Putamen (tissue), 1 donor: ENCODE measurements at regions not wholly inside any gene's neighbourhood (a gene's known extent, or its start where the extent isn't known, plus 50 kb on each side); places are given as distances from the start of the nearest gene placed in this dataset.

Source experiments
- DNase-seq: peaks from one replicate; pipeline ENCODE4 v3.0.0-alpha.2; 2016; ENCODE audit warnings: low spot score

- no peak for DNase-seq
Measured at GRCh38 chr2:147468349-147468748, 376.5 kb upstream of the ACVR2A start.

- no peak for DNase-seq
Measured at GRCh38 chr2:147467441-147467840, 377.4 kb upstream of the ACVR2A start.

GRCh38 chr2:147464737-147465357, 380.0 kb upstream of the ACVR2A start:
- DNase-seq = no peak

GRCh38 chr2:147463881-147464520, 380.8 kb upstream of the ACVR2A start:
- DNase-seq = no peak

GRCh38 chr2:147460155-147460554, 384.7 kb upstream of the ACVR2A start:
- no peak for DNase-seq

- no peak for DNase-seq
Measured at GRCh38 chr2:147456779-147457178, 388.1 kb upstream of the ACVR2A start.

GRCh38 chr2:147451902-147452515, 392.8 kb upstream of the ACVR2A start:
- no peak for DNase-seq

GRCh38 chr2:147450661-147451510, 393.9 kb upstream of the ACVR2A start:
- peak; percentile 9 for DNase-seq

GRCh38 chr2:147449323-147449991, 395.4 kb upstream of the ACVR2A start:
- peak; percentile 11 for DNase-seq

GRCh38 chr2:147442816-147443215, 402.0 kb upstream of the ACVR2A start:
- no peak for DNase-seq

GRCh38 chr2:147441182-147441581, 403.6 kb upstream of the ACVR2A start:
- DNase-seq = no peak

GRCh38 chr2:147440734-147441133, 404.1 kb upstream of the ACVR2A start:
- DNase-seq = no peak

- no peak for DNase-seq
Measured at GRCh38 chr2:147439986-147440385, 404.8 kb upstream of the ACVR2A start.

- DNase-seq = no peak
Measured at GRCh38 chr2:147438882-147439281, 405.9 kb upstream of the ACVR2A start.

- no peak for DNase-seq
Measured at GRCh38 chr2:147433822-147434221, 411.0 kb upstream of the ACVR2A start.

- DNase-seq = no peak
Measured at GRCh38 chr2:147430408-147430807, 414.4 kb upstream of the ACVR2A start.

- no peak for DNase-seq
Measured at GRCh38 chr2:147428120-147428747, 416.6 kb upstream of the ACVR2A start.

GRCh38 chr2:147425437-147426029, 419.3 kb upstream of the ACVR2A start:
- no peak for DNase-seq

- DNase-seq = no peak
Measured at GRCh38 chr2:147424766-147425165, 420.1 kb upstream of the ACVR2A start.

GRCh38 chr2:147420947-147421675, 423.7 kb upstream of the ACVR2A start:
- no peak for DNase-seq
